ENCODE measurements at regions not wholly inside any gene's neighbourhood (a gene's known extent, or its start where the extent isn't known, plus 50 kb on each side); places are given as distances from the start of the nearest gene placed in this dataset.

DNA sequence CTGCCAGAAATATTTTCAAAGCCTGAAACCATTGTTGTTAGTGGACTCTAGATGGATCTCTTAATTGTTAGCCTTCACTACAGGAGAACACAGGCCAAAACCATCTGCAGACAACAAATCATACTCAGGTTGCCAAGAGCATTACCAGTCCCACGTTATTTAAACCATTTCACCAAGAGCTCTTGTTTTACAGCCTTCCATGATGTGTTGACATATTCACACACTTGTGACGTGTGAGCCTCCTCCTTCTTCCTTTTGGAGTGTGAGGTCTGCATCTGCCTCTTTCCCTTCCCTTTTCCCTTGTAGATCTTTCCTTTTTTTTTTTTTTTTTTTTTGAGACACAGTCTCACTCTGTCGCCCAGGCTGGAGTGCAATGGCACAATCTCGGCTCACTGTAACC, 279.0 kb downstream of the AUH start:
- 75 to 90% methylated on average over 2 to 4 of the region's 4 CpGs for WGBS, 2 donors (ENCODE audit: low coverage in 1 of 2)
- no peak overlapping the region for H3K27ac ChIP-seq
- DNase-seq, result no peak
- intact Hi-C loops (cut with DNase I; ENCODE audit: low total_unique reads), result no loop called here
- no peak for TF ChIP-seq POLR2AphosphoS5 (IDR thresholded peaks at IDR 0.05)
- no peak for TF ChIP-seq POLR2A (IDR thresholded peaks at IDR 0.05)
- TF ChIP-seq CTCF (IDR thresholded peaks at IDR 0.05), result no peak
- no peak for TF ChIP-seq EP300 (IDR thresholded peaks at IDR 0.05; ENCODE audit: low read depth)
- no peak overlapping the region for H3K4me3 ChIP-seq
- in situ Hi-C loops (cut with MboI; ENCODE audit: low pct_ligation_motif_present in 1 of 4, low pct_unique_long_range_greater_than_20kb in 1 of 4, low sequenced_read_pairs in 3 of 4), result no loop called here
- no peaks in the 10 kb centered on the region for H3K27me3 ChIP-seq
- H3K4me1 ChIP-seq, result no peaks in the 10 kb centered on the region
- H3K36me3 ChIP-seq, result no peaks in the 10 kb centered on the region
- H3K9me3 ChIP-seq, result no peaks in the 10 kb centered on the region

GRCh38 chr9:91084896-91085516, 276.7 kb downstream of the AUH start:
- in situ Hi-C loops (cut with MboI; ENCODE audit: low pct_ligation_motif_present in 1 of 4, low pct_unique_long_range_greater_than_20kb in 1 of 4, low sequenced_read_pairs in 3 of 4), result no loop called here
- intact Hi-C loops (cut with DNase I; ENCODE audit: low total_unique reads), result no loop called here

DNA sequence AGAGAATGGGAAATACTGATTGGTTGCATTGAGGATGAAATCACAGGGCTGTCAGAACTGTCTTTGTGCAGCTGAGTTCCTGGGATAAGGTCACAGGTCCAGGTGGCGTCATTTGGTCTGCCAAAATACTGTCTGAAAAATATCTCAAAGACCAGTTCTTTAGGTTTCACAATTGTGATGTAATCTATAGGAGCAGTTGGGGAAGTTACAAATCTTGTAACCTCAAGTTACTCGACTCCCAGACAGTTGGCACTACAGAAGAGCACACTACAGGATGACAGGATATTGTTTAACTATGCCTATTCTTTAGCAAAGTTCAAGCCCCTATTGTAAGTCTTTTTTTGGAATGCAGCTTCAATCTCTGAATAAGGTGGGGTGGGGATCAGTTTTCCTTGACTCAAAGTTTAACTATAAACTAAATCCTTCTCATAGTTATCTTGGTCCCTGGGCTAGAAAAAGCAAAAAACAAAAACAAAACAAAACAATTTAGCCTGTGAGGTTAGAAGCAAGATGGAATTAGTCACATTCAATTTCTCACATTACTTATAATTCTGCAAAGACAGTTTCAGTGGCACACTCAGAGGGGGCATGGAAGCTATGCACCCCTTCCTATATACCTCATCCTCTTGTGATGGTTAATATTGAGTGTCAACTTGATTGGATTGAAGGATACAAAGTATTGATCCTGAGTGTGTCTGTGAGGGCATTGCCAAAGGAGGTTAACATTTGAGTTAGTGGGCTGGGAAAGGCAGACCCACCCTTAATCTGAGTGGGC, 276.0 kb downstream of the AUH start:
- H3K36me3 ChIP-seq, result no peaks in the 10 kb centered on the region
- no peak overlapping the region for H3K27ac ChIP-seq
- H3K9me3 ChIP-seq, result no peaks in the 10 kb centered on the region
- intact Hi-C loops (cut with DNase I; ENCODE audit: low total_unique reads), result no loop called here
- 80 to 82% methylated on average over 2 of the region's 2 CpGs for WGBS, 2 donors (ENCODE audit: low coverage in 1 of 2)
- H3K4me3 ChIP-seq, result no peak overlapping the region
- peaks cover 0 to 3% (median 0%) of the 10 kb centered on the region in 4 donors for H3K4me1 ChIP-seq
- in situ Hi-C loops (cut with MboI; ENCODE audit: low pct_ligation_motif_present in 1 of 4, low pct_unique_long_range_greater_than_20kb in 1 of 4, low sequenced_read_pairs in 3 of 4), result no loop called here
- TF ChIP-seq POLR2AphosphoS5 (IDR thresholded peaks at IDR 0.05) (no peak), POLR2A (IDR thresholded peaks at IDR 0.05) (no peak), CTCF (IDR thresholded peaks at IDR 0.05) (no peak), EP300 (IDR thresholded peaks at IDR 0.05; ENCODE audit: low read depth) (no peak)
- H3K27me3 ChIP-seq, result no peaks in the 10 kb centered on the region
- no peak for DNase-seq

More at GRCh38 chr9:91084896-91085516, 276.7 kb downstream of the AUH start:
- Histone ChIP-seq H3K27ac (no peak overlapping the region), H3K4me3 (no peak overlapping the region), H3K27me3 (no peaks in the 10 kb centered on the region), H3K9me3 (no peaks in the 10 kb centered on the region), H3K36me3 (no peaks in the 10 kb centered on the region), H3K4me1 (peaks cover 0 to 3% (median 0%) of the 10 kb centered on the region in 4 donors)
- TF ChIP-seq EP300 (IDR thresholded peaks at IDR 0.05; ENCODE audit: low read depth), result no peak
- TF ChIP-seq CTCF (IDR thresholded peaks at IDR 0.05), result no peak
- no peak for TF ChIP-seq POLR2A (IDR thresholded peaks at IDR 0.05)
- TF ChIP-seq POLR2AphosphoS5 (IDR thresholded peaks at IDR 0.05), result no peak
- DNase-seq, result no peak
- 87 to 88% methylated on average over 2 of the region's 2 CpGs for WGBS, 2 donors (ENCODE audit: low coverage in 1 of 2)

GRCh38 chr9:91086657-91087461, 274.9 kb downstream of the AUH start:
- Histone ChIP-seq H3K27me3 (no peaks in the 10 kb centered on the region), H3K4me1 (peaks cover 0 to 3% (median 0%) of the 10 kb centered on the region in 4 donors), H3K4me3 (no peak overlapping the region), H3K27ac (no peak overlapping the region), H3K36me3 (no peaks in the 10 kb centered on the region), H3K9me3 (no peaks in the 10 kb centered on the region)
- DNase-seq, result no peak
- TF ChIP-seq CTCF (IDR thresholded peaks at IDR 0.05), result no peak
- no peak for TF ChIP-seq POLR2A (IDR thresholded peaks at IDR 0.05)
- TF ChIP-seq POLR2AphosphoS5 (IDR thresholded peaks at IDR 0.05), result no peak
- TF ChIP-seq EP300 (IDR thresholded peaks at IDR 0.05; ENCODE audit: low read depth), result no peak
- intact Hi-C loops (cut with DNase I; ENCODE audit: low total_unique reads) (no loop called here), in situ Hi-C loops (cut with MboI; ENCODE audit: low pct_ligation_motif_present in 1 of 4, low pct_unique_long_range_greater_than_20kb in 1 of 4, low sequenced_read_pairs in 3 of 4) (no loop called here)

All from transverse colon (tissue), 4 donors.